Choroid plexus epithelial cell (primary cell): ENCODE measurements at regions not wholly inside any gene's neighbourhood (a gene's known extent, or its start where the extent isn't known, plus 50 kb on each side); places are given as distances from the start of the nearest gene placed in this dataset.

Source experiments
- DNase-seq: peaks from one replicate; pipeline ENCODE4 v3.0.0-alpha.2; 2010; ENCODE audit warnings: low read depth
- H3K4me3 ChIP-seq: 2 replicates; pipeline ENCODE4 v1.5.1; 2011; ENCODE audit warnings: low read depth, mild to moderate bottlenecking, control low read depth, low read length, moderate library complexity
- TF ChIP-seq, protein P1 (sequence below): conservative IDR thresholded peaks from 2 replicates; pipeline ENCODE4 v1.5.1; 2011; ENCODE audit warnings: low read depth, mild to moderate bottlenecking, control low read depth, inconsistent platforms, low read length, moderate library complexity

GRCh38 chr5:53342236-53342635 lies 138.2 kb upstream of the FST start:
- TF ChIP-seq, protein P1, sequence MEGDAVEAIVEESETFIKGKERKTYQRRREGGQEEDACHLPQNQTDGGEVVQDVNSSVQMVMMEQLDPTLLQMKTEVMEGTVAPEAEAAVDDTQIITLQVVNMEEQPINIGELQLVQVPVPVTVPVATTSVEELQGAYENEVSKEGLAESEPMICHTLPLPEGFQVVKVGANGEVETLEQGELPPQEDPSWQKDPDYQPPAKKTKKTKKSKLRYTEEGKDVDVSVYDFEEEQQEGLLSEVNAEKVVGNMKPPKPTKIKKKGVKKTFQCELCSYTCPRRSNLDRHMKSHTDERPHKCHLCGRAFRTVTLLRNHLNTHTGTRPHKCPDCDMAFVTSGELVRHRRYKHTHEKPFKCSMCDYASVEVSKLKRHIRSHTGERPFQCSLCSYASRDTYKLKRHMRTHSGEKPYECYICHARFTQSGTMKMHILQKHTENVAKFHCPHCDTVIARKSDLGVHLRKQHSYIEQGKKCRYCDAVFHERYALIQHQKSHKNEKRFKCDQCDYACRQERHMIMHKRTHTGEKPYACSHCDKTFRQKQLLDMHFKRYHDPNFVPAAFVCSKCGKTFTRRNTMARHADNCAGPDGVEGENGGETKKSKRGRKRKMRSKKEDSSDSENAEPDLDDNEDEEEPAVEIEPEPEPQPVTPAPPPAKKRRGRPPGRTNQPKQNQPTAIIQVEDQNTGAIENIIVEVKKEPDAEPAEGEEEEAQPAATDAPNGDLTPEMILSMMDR, result no peak
- DNase-seq, result no peak
- no peak overlapping the region for H3K4me3 ChIP-seq

- TF ChIP-seq, protein P1, result no peak
- no peak overlapping the region for H3K4me3 ChIP-seq
- DNase-seq, result peak; percentile 98
These were observed 137.2 kb upstream of the FST start for GRCh38 chr5:53343187-53343586.

DNA sequence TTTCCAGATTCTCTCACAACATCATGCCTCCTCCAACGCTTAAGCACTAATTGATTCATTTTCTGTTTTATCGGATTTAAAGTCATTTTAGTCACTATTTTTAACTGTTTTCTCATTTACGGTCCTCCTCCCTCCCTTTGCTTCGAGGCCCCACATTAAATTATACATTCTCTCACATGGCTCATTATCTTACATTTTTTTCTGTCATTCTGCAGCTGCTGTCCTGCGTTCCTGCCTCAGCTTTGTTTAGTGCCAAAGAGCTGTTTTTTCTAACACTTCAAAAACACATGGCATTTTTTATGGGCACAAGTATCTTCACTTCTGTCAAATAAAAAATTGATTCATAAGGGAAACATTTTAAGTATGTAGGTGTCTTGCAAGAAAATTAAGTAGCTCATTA lies 130.1 kb upstream of the FST start:
- H3K4me3 ChIP-seq, result no peak overlapping the region
- TF ChIP-seq, protein P1, result no peak
- DNase-seq, result no peak

GRCh38 chr5:53350991-53351770 lies 129.2 kb upstream of the FST start:
- H3K4me3 ChIP-seq, result no peak overlapping the region
- TF ChIP-seq, protein P1, result no peak
- peak; percentile 49 for DNase-seq

GRCh38 chr5:53355316-53355715 lies 125.1 kb upstream of the FST start:
- no peak overlapping the region for H3K4me3 ChIP-seq
- TF ChIP-seq, protein P1, result no peak
- peak; percentile 56 for DNase-seq

DNA sequence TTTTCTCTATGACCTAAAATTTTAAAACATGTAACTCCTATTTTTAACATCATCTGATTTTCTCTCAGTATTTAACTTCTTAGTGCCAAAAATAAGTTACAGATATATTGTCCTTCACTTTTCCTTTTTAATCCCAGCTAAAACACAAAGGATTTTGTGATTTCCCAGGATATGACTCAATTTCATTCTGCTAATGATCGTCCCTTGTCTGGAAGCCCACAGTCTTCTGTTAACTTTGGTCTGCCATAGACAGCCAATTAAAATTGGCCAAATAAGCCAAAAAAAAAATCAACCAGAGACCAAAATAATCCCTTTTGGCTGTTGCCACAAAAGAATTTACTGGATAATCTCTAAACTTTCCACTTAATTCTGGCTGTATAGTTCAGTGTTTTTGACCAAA lies 124.5 kb upstream of the FST start:
- DNase-seq, result no peak
- H3K4me3 ChIP-seq, result no peak overlapping the region
- TF ChIP-seq, protein P1, result no peak

DNA sequence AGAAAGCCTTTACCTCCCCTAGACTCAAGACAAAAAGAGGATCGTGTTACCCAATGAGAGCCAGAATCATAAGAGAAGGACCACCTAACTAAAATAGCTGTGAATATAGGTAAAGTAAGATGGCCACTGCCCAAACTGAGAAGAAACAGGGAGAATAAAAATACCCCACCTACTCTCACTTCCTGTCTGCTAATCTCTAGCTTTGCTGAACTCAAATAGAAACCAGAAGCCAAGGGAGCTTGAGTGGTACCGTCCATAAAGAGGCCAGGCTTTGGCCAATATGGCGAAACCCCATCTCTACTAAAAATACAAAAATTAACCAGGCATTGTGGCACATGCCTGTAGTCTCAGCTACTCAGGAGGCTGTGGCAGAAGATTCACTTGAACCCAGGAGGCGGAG lies 123.0 kb upstream of the FST start:
- TF ChIP-seq, protein P1, result no peak
- DNase-seq, result no peak
- H3K4me3 ChIP-seq, result no peak overlapping the region
